ENCODE measurements at regions not wholly inside any gene's neighbourhood (a gene's known extent, or its start where the extent isn't known, plus 50 kb on each side); places are given as distances from the start of the nearest gene placed in this dataset.
"Not testable (repeated sequence)": the region's sequence is repeated elsewhere in the genome, so short reads cannot be mapped to it uniquely, and the experiment has no call there.

- DNase-seq: no peak
Observed at GRCh38 chr14:104230946-104231345, 92.6 kb downstream of the KIF26A start.

GRCh38 chr14:104232070-104232484 lies 93.7 kb downstream of the KIF26A start:
- DNase-seq: no peak

- not testable (repeated sequence) for DNase-seq
Observed at GRCh38 chr14:104234007-104234786, 95.8 kb downstream of the KIF26A start.

GRCh38 chr14:104235686-104236085 lies 97.3 kb downstream of the KIF26A start:
- DNase-seq: no peak

- no peak for DNase-seq
Observed at GRCh38 chr14:104237651-104238423, 99.5 kb downstream of the KIF26A start.

GRCh38 chr14:104238424-104239184 lies 100.2 kb downstream of the KIF26A start:
- DNase-seq: no peak

GRCh38 chr14:104239185-104239775 lies 100.9 kb downstream of the KIF26A start:
- no peak for DNase-seq

GRCh38 chr14:104239861-104240301 lies 101.5 kb downstream of the KIF26A start:
- no peak for DNase-seq

GRCh38 chr14:104240434-104241157 lies 102.2 kb downstream of the KIF26A start:
- no peak for DNase-seq

GRCh38 chr14:104243200-104243599 lies 104.8 kb downstream of the KIF26A start:
- no peak for DNase-seq

GRCh38 chr14:104244221-104245011 lies 106.0 kb downstream of the KIF26A start:
- no peak for DNase-seq

- DNase-seq: no peak
Observed at GRCh38 chr14:104245075-104245474, 106.7 kb downstream of the KIF26A start.

GRCh38 chr14:104245723-104246122 lies 107.3 kb downstream of the KIF26A start:
- DNase-seq: no peak

GRCh38 chr14:104246401-104247335 lies 108.3 kb downstream of the KIF26A start:
- DNase-seq: no peak

GRCh38 chr14:104247336-104248202 lies 109.2 kb downstream of the KIF26A start:
- DNase-seq: no peak

- no peak for DNase-seq
Observed at GRCh38 chr14:104248203-104249055, 110.0 kb downstream of the KIF26A start.

- no peak for DNase-seq
Observed at GRCh38 chr14:104249089-104249488, 110.7 kb downstream of the KIF26A start.

- DNase-seq: no peak
Observed at GRCh38 chr14:104249706-104250105, 111.3 kb downstream of the KIF26A start.
